Neural cell (in vitro differentiated cells): ENCODE measurements at regions not wholly inside any gene's neighbourhood (a gene's known extent, or its start where the extent isn't known, plus 50 kb on each side); places are given as distances from the start of the nearest gene placed in this dataset.

ENCODE experiments used
- H2AFZ ChIP-seq: fragments of 200-600, 300-800 bp; sonication (generic), shearing (Covaris generic); 2 replicates; pipeline ENCODE4 v1.6.0; 2014; ENCODE audit warnings: low read depth, mild to moderate bottlenecking, antibody characterized with exemption, low read length, moderate library complexity
- H3F3A ChIP-seq: fragments of 200-600 bp; shearing (Covaris generic); 2 replicates; pipeline ENCODE4 v1.6.1; 2016; ENCODE audit warnings: mild to moderate bottlenecking, moderate library complexity, mixed read lengths, antibody characterized with exemption, low read length; ENCODE audit not compliant: insufficient read depth, poor library complexity, severe bottlenecking
- H3K27ac ChIP-seq: fragments of 200-600, 300-800 bp; sonication (generic), shearing (Covaris generic); 2 replicates; pipeline ENCODE4 v1.5.1; 2014; ENCODE audit warnings: mild to moderate bottlenecking, low read length, moderate library complexity
- H3K27me3 ChIP-seq: fragments of 300-800, 200-600 bp; sonication (generic), shearing (Covaris generic); 2 replicates; pipeline ENCODE4 v1.6.0; 2014; ENCODE audit warnings: mild to moderate bottlenecking, low read depth, low read length, moderate library complexity; ENCODE audit not compliant: insufficient read depth
- H3K36me3 ChIP-seq: fragments of 300-800, 200-600 bp; sonication (generic), shearing (Covaris generic); 2 replicates; pipeline ENCODE4 v1.5.1; 2014; ENCODE audit warnings: mild to moderate bottlenecking, antibody characterized with exemption, low read length, moderate library complexity; ENCODE audit not compliant: insufficient read depth
- H3K4me2 ChIP-seq: fragments of 300-800, 200-600 bp; sonication (generic), shearing (Covaris generic); 2 replicates; pipeline ENCODE4 v1.6.0; 2014; ENCODE audit warnings: mild to moderate bottlenecking, low read length
- H3K4me3 ChIP-seq: fragments of 300-800, 200-600 bp; sonication (generic), shearing (Covaris generic); 2 replicates; pipeline ENCODE4 v1.5.1; 2014; ENCODE audit warnings: mild to moderate bottlenecking, low read length, moderate library complexity
- H3K79me2 ChIP-seq: fragments of 200-600 bp; shearing (Covaris generic); replicated peaks from 2 replicates; pipeline ENCODE4 v1.6.0; 2014; ENCODE audit warnings: mild to moderate bottlenecking, low read length, moderate library complexity; ENCODE audit not compliant: insufficient read depth
- H3K9ac ChIP-seq: fragments of 300-800, 200-600 bp; sonication (generic), shearing (Covaris generic); 2 replicates; pipeline ENCODE4 v1.6.1; 2016; ENCODE audit warnings: mild to moderate bottlenecking, low read length, mixed read lengths
- H3K9me2 ChIP-seq: fragments of 200-600 bp; shearing (Covaris generic); 2 replicates; pipeline ENCODE4 v1.6.1; 2016; ENCODE audit warnings: mild to moderate bottlenecking, low read length, mixed read lengths; ENCODE audit not compliant: insufficient read depth
- H3K9me3 ChIP-seq: fragments of 200-600, 300-800 bp; sonication (generic), shearing (Covaris generic); 2 replicates; pipeline ENCODE4 v1.6.1; 2016; ENCODE audit warnings: mild to moderate bottlenecking, mixed run types, low read length, moderate library complexity, mixed read lengths
- H4K20me1 ChIP-seq: fragments of 200-600 bp; shearing (Covaris generic); 2 replicates; pipeline ENCODE4 v1.6.1; 2016; ENCODE audit warnings: mild to moderate bottlenecking, mixed run types; ENCODE audit not compliant: insufficient read depth
- EP300 ChIP-seq: fragments of 450-650 bp; conservative IDR thresholded peaks from 2 replicates; pipeline ENCODE4 v1.6.1; 2014; ENCODE audit warnings: antibody characterized with exemption, mild to moderate bottlenecking, moderate library complexity; ENCODE audit not compliant: poor library complexity, severe bottlenecking
- EZH2 ChIP-seq: fragments of 200-600, 300-800 bp; shearing (Covaris generic), sonication (generic); IDR thresholded peaks from 2 replicates; pipeline ENCODE4 v1.6.1; 2014; ENCODE audit warnings: antibody characterized with exemption, low read length, borderline replicate concordance, mild to moderate bottlenecking; ENCODE audit not compliant: insufficient read depth, poor library complexity, severe bottlenecking
- MXI1 ChIP-seq: fragments of 450-650 bp; conservative IDR thresholded peaks from 2 replicates; pipeline ENCODE4 v1.6.1; 2014; ENCODE audit warnings: antibody characterized with exemption, mild to moderate bottlenecking; ENCODE audit not compliant: poor library complexity, severe bottlenecking
- POLR2AphosphoS5 ChIP-seq: IDR thresholded peaks from 2 replicates; pipeline ENCODE4 v1.6.1; 2012
- RAD21 ChIP-seq: fragments of 450-650 bp; conservative IDR thresholded peaks from 2 replicates; pipeline ENCODE4 v1.6.1; 2014; ENCODE audit warnings: antibody characterized with exemption, mild to moderate bottlenecking, moderate library complexity
- REST ChIP-seq: IDR thresholded peaks from 2 replicates; pipeline ENCODE4 v1.6.1; 2012; ENCODE audit warnings: borderline replicate concordance
- SMC3 ChIP-seq: fragments of 450-650 bp; conservative IDR thresholded peaks from 2 replicates; pipeline ENCODE4 v1.6.1; 2014; ENCODE audit warnings: antibody characterized with exemption, mild to moderate bottlenecking, moderate library complexity; ENCODE audit not compliant: poor library complexity
- TAF1 ChIP-seq: IDR thresholded peaks from 2 replicates; pipeline ENCODE4 v1.6.1; 2012; ENCODE audit warnings: low read depth
- TF ChIP-seq, protein P1 (sequence below): fragments of 450-650 bp; IDR thresholded peaks from 2 replicates; pipeline ENCODE4 v1.5.1; 2014; ENCODE audit warnings: antibody characterized with exemption, mild to moderate bottlenecking, moderate library complexity; ENCODE audit not compliant: poor library complexity, severe bottlenecking

- no peaks in the 10 kb centered on the region for H3K36me3 ChIP-seq
- no peaks in the 10 kb centered on the region for H3F3A ChIP-seq
- no peak overlapping the region for H3K27ac ChIP-seq
- no peak overlapping the region for H3K4me2 ChIP-seq
- H3K79me2 ChIP-seq, result no peaks in the 10 kb centered on the region
- no peak overlapping the region for H3K4me3 ChIP-seq
- TF ChIP-seq SMC3 (no peak), RAD21 (no peak), POLR2AphosphoS5 (no peak), EP300 (no peak), MXI1 (no peak), REST (no peak), EZH2 (no peak), TAF1 (no peak)
- TF ChIP-seq, protein P1, sequence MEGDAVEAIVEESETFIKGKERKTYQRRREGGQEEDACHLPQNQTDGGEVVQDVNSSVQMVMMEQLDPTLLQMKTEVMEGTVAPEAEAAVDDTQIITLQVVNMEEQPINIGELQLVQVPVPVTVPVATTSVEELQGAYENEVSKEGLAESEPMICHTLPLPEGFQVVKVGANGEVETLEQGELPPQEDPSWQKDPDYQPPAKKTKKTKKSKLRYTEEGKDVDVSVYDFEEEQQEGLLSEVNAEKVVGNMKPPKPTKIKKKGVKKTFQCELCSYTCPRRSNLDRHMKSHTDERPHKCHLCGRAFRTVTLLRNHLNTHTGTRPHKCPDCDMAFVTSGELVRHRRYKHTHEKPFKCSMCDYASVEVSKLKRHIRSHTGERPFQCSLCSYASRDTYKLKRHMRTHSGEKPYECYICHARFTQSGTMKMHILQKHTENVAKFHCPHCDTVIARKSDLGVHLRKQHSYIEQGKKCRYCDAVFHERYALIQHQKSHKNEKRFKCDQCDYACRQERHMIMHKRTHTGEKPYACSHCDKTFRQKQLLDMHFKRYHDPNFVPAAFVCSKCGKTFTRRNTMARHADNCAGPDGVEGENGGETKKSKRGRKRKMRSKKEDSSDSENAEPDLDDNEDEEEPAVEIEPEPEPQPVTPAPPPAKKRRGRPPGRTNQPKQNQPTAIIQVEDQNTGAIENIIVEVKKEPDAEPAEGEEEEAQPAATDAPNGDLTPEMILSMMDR, result no peak
- H3K9me2 ChIP-seq, result no peaks in the 10 kb centered on the region
- H4K20me1 ChIP-seq, result no peaks in the 10 kb centered on the region
- no peak overlapping the region for H3K9ac ChIP-seq
- H3K9me3 ChIP-seq, result no peaks in the 10 kb centered on the region
- H3K27me3 ChIP-seq, result no peaks in the 10 kb centered on the region
- no peak overlapping the region for H2AFZ ChIP-seq
Measured at GRCh38 chr7:12974451-12975166, 287.2 kb downstream of the ARL4A start.

DNA sequence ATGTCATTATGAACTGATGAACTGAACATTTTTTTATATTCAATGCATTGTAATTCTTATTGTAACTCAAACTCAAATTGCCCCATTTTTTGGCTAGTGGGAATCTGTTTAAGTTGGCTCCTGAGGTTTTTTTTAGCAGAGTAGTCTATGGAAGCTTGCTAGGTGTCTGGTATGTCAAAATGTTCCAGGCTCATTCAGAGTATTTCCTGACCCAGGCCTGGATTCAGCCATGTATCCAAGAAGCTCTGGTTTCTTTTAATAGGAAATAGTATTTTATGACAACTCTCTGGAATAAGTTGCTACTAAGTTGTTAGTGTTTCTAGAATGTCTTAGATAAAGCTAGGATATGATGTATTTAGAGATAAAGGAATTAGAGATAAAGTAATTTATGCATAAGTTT lies 288.0 kb downstream of the ARL4A start:
- Histone ChIP-seq H3K27me3 (no peaks in the 10 kb centered on the region), H2AFZ (no peak overlapping the region), H3K9me3 (no peaks in the 10 kb centered on the region), H4K20me1 (no peaks in the 10 kb centered on the region), H3F3A (no peaks in the 10 kb centered on the region), H3K4me3 (no peak overlapping the region), H3K9ac (no peak overlapping the region), H3K79me2 (no peaks in the 10 kb centered on the region), H3K36me3 (no peaks in the 10 kb centered on the region), H3K4me2 (no peak overlapping the region), H3K9me2 (no peaks in the 10 kb centered on the region), H3K27ac (no peak overlapping the region)
- TF ChIP-seq POLR2AphosphoS5 (no peak), EZH2 (no peak)
